ENCODE measurements at regions not wholly inside any gene's neighbourhood (a gene's known extent, or its start where the extent isn't known, plus 50 kb on each side); places are given as distances from the start of the nearest gene placed in this dataset.
"Not testable (repeated sequence)": the region's sequence is repeated elsewhere in the genome, so short reads cannot be mapped to it uniquely, and the experiment has no call there.

DNA sequence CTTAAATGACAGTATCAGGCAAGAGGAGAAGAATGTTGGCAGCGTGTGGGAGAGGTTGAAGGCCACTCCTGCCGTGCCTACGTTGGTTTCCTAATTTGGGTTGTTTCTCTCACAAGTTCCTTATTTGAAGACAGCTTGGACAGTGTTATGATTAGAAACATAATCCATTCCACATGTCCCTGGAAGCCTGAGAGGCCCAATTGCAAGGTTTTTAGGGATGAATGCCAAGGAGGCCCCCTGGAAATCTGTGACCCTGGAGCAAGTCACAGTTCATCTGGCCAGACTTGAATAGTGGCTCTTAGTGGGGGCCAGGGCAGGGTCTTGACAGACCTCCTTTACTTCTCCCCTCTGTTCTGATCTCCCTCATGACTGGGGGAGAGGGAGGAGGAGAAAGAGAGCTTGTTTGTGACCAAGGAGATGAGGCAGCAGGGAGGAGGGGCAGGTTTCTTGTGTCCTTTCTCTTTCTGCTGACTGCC lies 584.4 kb upstream of the TBL1XR1 start:
- Mint-ChIP-seq H3K9me3 (peaks cover 0 to 1% (median 0%) of the 10 kb centered on the region in 7 donors), H3K4me1 (peaks cover 4 to 14% (median 14%) of the 10 kb centered on the region in 3 donors), H3K4me3 (no peak overlapping the region), H3K27me3 (no peaks in the 10 kb centered on the region), H3K27ac (no peak overlapping the region), H3K36me3 (no peaks in the 10 kb centered on the region)
- ATAC-seq (ENCODE audit: low read depth in 2 of 2) (no peak), DNase-seq (no peak)

DNA sequence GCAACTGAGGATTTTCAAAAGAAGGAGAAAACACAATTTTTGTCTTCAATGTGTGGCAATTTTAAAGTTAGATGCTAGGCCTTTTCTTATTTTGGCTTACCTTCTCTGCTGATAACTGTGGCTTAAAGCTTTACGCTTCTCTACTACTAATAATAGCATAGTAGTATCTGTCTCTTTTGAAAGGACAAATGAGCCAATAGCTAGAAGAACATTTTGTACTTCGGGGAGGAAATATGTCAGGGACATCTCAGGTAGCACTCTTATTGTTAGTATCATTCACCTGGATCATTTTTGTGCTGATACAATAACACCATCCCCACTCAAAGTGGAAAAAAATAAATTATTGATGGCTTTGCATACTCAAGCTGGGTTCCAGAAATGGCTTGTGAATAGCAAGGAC lies 586.1 kb upstream of the TBL1XR1 start:
- H3K27ac Mint-ChIP-seq = no peak overlapping the region
- peaks cover 4 to 8% (median 5%) of the 10 kb centered on the region in 3 donors for H3K4me1 Mint-ChIP-seq
- H3K36me3 Mint-ChIP-seq = no peaks in the 10 kb centered on the region
- H3K9me3 Mint-ChIP-seq = peaks cover 0 to 1% (median 0%) of the 10 kb centered on the region in 7 donors
- no peak overlapping the region for H3K4me3 Mint-ChIP-seq
- H3K27me3 Mint-ChIP-seq = no peaks in the 10 kb centered on the region
- ATAC-seq (ENCODE audit: low read depth in 2 of 2) (no peak), DNase-seq (no peak)

DNA sequence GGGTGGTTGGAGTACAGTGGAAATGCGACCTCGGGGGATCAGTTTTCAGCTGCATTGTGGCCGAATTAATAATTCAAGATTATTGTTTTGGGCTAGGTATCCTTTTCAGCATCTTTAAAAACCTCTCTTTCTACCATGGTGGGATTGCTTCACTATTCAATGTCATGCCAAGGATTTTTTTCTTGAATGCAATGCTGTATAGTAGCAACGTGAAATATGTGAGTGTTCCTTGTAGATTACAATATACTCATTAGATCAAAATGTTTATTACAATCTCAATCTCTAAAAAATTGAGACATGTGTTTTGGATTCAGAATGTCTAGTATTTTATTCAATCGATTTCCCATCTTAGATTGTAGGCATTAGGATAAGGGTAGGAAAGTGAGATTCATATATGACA lies 586.5 kb upstream of the TBL1XR1 start:
- Mint-ChIP-seq H3K9me3 (peaks cover 0 to 1% (median 0%) of the 10 kb centered on the region in 7 donors), H3K4me1 (peaks cover under 1 to 4% (median 1%) of the 10 kb centered on the region in 3 donors), H3K27ac (no peak overlapping the region), H3K36me3 (no peaks in the 10 kb centered on the region), H3K4me3 (no peak overlapping the region), H3K27me3 (no peaks in the 10 kb centered on the region)
- DNase-seq (no peak), ATAC-seq (ENCODE audit: low read depth in 2 of 2) (no peak)

DNA sequence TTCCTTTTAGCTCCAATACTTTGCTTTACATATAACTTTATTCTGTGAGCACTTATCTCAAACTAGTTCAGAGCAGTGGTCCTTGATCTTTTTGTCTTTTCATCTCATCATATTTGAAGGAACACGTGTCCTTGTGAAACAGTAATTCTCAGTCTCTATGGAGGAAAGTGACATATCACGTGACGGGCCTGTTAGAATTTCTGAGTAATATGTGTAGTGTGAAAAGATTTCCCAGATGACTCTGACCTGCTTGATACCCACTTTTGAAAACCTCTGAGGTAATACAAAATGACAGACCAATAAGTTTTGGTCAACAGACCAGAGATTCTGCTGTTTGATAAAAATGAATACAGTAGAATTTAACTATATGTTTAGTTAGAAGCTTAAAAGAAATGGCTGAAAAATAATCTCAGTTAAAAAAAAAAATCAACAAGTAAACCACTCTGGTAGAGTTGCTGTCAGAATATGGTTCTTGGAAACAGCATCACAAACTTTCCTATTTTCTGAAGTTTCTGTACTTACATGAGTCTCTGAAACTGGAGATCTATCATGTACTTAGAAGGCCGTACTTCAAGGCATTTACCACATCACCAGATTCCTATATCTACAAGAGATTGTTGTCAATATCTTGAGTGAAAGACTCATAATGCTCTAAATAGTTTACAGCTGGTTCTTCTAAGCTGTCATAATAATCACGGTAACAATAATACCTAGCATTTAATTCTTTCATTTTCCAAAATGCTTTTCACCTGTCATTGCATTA lies 590.2 kb upstream of the TBL1XR1 start:
- Mint-ChIP-seq H3K4me1 (no peaks in the 10 kb centered on the region), H3K4me3 (no peak overlapping the region), H3K9me3 (peaks cover 0 to 1% (median 0%) of the 10 kb centered on the region in 7 donors), H3K27ac (no peak overlapping the region), H3K36me3 (no peaks in the 10 kb centered on the region), H3K27me3 (no peaks in the 10 kb centered on the region)
- ATAC-seq (ENCODE audit: low read depth in 2 of 2) = no peak
- DNase-seq = no peak

DNA sequence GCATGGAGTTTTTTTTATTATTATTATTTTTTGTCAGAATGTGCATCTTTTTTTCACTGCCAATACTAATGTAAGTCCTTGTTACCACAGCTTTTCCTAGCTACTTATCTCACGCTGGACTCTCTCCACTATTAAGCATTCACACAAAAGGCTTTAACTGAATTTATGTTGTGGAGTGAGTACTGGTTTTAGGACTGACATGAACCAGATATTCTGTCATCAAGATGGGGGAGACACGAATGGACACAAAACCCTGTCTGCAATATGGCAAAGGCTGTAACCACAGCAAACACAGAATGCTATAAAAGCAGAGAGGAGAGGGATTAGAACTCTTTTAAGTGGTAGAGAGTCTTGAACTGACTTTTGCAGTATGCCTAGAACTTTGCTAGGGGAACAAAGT lies 592.2 kb upstream of the TBL1XR1 start:
- ATAC-seq (ENCODE audit: low read depth in 2 of 2) = no peak

DNA sequence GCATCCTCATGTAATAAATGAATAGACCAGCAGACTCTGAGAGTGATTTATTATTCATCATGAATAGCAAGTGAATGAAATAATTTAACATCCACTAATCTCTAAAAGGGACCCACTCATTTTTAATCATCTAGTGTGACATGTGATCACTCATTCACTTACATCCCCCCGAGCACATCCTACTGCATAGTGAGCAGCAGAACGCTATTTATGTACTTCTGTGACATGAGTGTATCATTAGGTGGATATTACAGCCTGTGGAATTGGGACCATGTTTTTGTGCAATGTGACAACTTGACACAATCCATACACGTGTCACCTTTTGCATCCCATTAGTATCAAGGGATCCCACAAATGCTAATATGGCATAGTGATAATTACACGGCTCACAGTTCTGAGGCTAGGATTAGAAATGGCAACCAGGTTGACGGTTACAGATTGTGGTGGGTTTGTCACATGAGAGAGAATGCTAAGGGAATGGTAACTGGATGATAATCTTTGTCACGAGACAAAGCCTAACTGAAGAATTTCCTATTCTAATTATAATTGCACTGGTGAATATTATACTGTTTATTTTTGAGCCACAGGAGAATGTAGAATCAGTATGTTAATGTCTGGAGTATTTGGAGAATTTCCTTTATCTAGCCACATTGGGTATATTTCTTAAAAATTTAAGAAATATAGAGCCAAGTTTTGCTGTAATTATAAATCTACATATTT lies 595.2 kb upstream of the TBL1XR1 start:
- Mint-ChIP-seq H3K27ac (no peak overlapping the region), H3K4me3 (no peak overlapping the region), H3K9me3 (no peaks in the 10 kb centered on the region), H3K4me1 (peaks cover 0 to 11% (median 3%) of the 10 kb centered on the region in 3 donors), H3K36me3 (no peaks in the 10 kb centered on the region), H3K27me3 (no peaks in the 10 kb centered on the region)
- no peak for ATAC-seq (ENCODE audit: low read depth in 2 of 2)
- DNase-seq = no peak

More for the DNA sequence above, 592.2 kb upstream of the TBL1XR1 start:
- no peak overlapping the region for H3K4me3 Mint-ChIP-seq
- no peaks in the 10 kb centered on the region for H3K27me3 Mint-ChIP-seq
- H3K4me1 Mint-ChIP-seq = no peaks in the 10 kb centered on the region
- no peak for DNase-seq
- H3K36me3 Mint-ChIP-seq = no peaks in the 10 kb centered on the region
- no peak overlapping the region for H3K27ac Mint-ChIP-seq
- H3K9me3 Mint-ChIP-seq = peaks cover 0 to 1% (median 0%) of the 10 kb centered on the region in 7 donors

DNA sequence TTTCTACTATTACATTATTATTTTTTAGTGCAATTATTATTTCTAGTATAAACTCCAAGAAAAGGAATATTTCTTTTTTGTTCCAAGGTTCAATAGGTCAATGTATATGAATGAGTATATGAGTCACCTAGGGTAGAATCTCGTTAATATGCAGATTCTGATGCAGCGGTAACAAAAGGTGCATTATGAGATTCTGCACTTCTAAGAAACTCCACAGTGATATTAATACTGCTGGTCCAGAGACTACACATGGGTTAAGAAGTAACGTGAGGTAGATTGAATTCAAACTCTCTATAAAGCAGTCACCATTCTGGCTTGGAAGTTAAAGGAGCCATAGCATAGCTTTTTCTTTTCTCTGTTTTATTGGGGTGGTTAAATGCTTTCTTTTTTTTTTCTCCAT lies 596.2 kb upstream of the TBL1XR1 start:
- ATAC-seq (ENCODE audit: low read depth in 2 of 2) (no peak), DNase-seq (no peak)
- Mint-ChIP-seq H3K4me3 (no peak overlapping the region), H3K36me3 (no peaks in the 10 kb centered on the region), H3K27ac (no peak overlapping the region), H3K4me1 (peaks cover 0 to 11% (median 3%) of the 10 kb centered on the region in 3 donors), H3K27me3 (no peaks in the 10 kb centered on the region), H3K9me3 (no peaks in the 10 kb centered on the region)

DNA sequence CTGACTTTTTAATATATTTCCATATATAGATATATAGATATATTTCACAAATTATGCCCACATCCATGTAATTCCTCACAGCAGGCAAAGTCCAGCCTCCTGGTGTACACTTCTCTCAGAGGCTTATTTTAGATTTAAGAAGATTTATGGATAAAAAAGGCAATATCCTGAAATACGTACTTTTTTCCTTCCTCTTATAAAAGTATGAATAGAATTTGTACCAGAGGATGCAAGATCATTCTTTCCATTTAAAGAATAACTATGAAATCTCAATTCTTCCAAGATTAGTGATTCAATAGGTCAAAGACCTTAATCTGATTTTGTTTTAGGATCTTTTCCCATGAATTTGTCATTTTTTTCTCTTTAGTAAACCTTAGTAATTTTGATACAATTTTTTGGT lies 597.9 kb upstream of the TBL1XR1 start:
- no peak for DNase-seq
- no peak overlapping the region for H3K27ac Mint-ChIP-seq
- no peak overlapping the region for H3K4me3 Mint-ChIP-seq

DNA sequence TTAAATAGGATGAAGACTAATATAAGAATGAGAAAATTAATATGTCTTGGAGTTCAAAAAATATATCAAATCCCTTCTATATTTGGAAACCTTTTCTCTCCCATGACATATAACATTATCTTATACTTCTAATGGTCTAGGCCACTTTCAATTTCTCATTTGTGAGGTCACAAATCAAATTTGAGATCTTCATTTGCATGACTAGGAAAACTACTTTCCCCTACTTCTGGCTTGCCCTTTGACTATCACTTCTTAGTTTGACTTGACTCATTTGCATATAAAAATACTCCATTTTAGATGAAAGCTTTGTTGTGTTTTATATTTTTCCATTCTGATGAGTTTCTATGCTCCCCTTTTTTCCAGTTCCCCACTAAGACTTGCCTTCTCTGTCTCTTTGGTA lies 598.6 kb upstream of the TBL1XR1 start:
- peaks cover 0 to 11% (median 3%) of the 10 kb centered on the region in 3 donors for H3K4me1 Mint-ChIP-seq
- H3K9me3 Mint-ChIP-seq = no peaks in the 10 kb centered on the region
- no peaks in the 10 kb centered on the region for H3K36me3 Mint-ChIP-seq
- no peak overlapping the region for H3K4me3 Mint-ChIP-seq
- DNase-seq (no peak), ATAC-seq (ENCODE audit: low read depth in 2 of 2) (no peak)
- no peak overlapping the region for H3K27ac Mint-ChIP-seq
- no peaks in the 10 kb centered on the region for H3K27me3 Mint-ChIP-seq

More for the DNA sequence above, 597.9 kb upstream of the TBL1XR1 start:
- no peaks in the 10 kb centered on the region for H3K9me3 Mint-ChIP-seq
- no peaks in the 10 kb centered on the region for H3K27me3 Mint-ChIP-seq
- ATAC-seq (ENCODE audit: low read depth in 2 of 2) = no peak
- no peaks in the 10 kb centered on the region for H3K36me3 Mint-ChIP-seq
- peaks cover 0 to 11% (median 3%) of the 10 kb centered on the region in 3 donors for H3K4me1 Mint-ChIP-seq

DNA sequence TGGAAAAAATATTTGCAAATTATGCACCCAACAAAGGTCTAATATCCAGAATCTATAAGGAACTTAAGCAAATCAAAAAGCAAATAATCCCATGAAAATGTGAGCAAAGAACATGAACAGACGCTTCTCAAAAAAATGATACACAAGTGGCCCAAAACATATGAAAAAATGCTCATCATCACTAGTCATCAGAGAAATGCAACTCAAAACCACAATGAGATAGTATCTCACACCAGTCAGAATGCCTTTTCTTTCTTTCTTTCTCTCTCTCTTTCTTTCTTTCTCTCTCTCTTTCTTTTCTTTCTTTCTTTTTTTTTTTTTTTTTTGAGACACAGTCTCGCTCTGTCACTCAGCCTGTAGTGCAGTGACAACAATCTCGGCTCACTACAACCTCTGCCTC lies 602.9 kb upstream of the TBL1XR1 start:
- H3K4me1 Mint-ChIP-seq = peaks cover 0 to 11% (median 3%) of the 10 kb centered on the region in 3 donors
- H3K9me3 Mint-ChIP-seq, H3K27ac Mint-ChIP-seq: not testable (repeated sequence)

DNA sequence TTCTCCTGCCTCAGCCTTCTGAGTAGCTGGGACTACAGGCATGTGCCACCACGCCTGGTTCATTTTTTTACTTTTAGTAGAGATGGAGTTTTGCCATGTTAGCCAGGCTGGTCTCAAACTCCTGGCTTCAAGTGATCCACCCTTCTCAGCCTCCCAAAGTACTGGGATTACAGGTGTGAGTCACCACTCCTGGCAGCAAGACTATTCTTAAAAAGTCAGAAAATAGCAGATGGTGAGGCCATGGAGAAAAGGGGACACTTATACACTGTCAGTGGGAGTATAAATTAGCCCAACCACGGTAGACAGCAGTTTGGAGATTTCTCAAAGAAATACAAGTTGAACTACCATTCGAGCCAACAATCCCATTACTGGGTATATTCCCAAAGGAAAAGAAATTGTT lies 603.3 kb upstream of the TBL1XR1 start:
- no peak for ATAC-seq (ENCODE audit: low read depth in 2 of 2)
- no peaks in the 10 kb centered on the region for H3K36me3 Mint-ChIP-seq
- H3K27me3 Mint-ChIP-seq = no peaks in the 10 kb centered on the region
- DNase-seq = no peak
- H3K9me3 Mint-ChIP-seq = peaks cover 0 to 1% (median 0%) of the 10 kb centered on the region in 7 donors
- no peak overlapping the region for H3K4me3 Mint-ChIP-seq
- H3K27ac Mint-ChIP-seq = no peak overlapping the region
- H3K4me1 Mint-ChIP-seq = peaks cover 0 to 8% (median 3%) of the 10 kb centered on the region in 3 donors

More for the DNA sequence above, 602.9 kb upstream of the TBL1XR1 start:
- H3K4me3 Mint-ChIP-seq; H3K27me3 Mint-ChIP-seq; ATAC-seq (ENCODE audit: low read depth in 2 of 2); DNase-seq; H3K36me3 Mint-ChIP-seq: not testable (repeated sequence)

DNA sequence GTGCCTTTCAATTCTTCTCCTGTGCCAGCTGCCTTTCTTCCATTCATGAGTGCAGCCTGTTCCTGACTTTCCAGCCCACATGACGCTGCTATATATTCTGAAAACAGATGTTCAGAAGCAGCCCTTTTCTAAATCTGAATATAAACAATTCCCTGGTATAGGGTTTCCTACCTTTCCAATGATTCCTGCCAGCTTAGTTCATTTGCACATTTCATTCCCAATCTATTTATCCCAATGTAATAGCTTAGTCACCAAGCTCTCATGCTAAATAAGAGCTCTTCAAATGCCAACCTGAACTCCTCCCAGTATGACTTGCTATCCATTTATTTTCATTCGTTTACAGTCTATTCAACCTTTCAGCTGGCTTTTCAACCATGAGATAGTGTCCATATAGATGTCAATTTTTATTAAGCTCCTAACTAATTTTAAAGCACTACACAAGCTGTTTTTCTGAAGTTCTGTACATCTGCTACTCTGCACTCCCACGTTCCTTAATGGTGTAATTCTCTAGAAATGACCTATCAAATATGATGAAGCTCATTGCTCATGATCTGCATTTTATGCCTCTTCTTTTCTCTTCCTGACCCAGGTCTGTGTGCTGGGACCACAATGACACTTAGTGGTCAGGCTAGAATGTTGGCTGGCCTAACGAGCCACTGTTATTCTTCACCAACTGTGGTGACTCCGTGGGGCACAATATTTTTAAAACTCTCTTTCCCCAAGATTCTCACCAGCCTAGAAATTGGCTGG lies 605.0 kb upstream of the TBL1XR1 start:
- peaks cover 0 to 1% (median 0%) of the 10 kb centered on the region in 7 donors for H3K9me3 Mint-ChIP-seq
- ATAC-seq (ENCODE audit: low read depth in 2 of 2) (no peak), DNase-seq (no peak)
- H3K36me3 Mint-ChIP-seq = no peaks in the 10 kb centered on the region
- no peaks in the 10 kb centered on the region for H3K4me1 Mint-ChIP-seq
- H3K27ac Mint-ChIP-seq = no peak overlapping the region
- no peak overlapping the region for H3K4me3 Mint-ChIP-seq
- H3K27me3 Mint-ChIP-seq = no peaks in the 10 kb centered on the region

DNA sequence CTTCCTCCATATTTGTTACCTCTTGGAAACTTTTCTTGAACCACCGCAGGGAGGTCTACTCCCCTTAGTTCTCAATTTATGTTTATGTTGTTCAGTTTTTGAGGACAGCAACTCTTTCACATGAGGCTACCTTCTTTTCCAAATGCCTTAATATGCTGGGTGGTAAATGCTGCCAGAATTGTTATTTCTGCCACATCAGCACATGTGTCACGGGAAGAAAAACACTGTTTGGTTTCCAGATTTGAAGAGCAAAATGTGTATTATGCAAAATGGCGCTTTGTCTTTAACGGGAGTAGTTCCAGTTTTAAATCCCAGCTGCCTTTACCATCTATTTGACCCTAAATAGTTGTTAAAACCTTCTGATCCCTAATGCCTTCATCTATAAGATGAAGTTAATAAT lies 606.2 kb upstream of the TBL1XR1 start:
- no peaks in the 10 kb centered on the region for H3K27me3 Mint-ChIP-seq

More for the DNA sequence above, 606.2 kb upstream of the TBL1XR1 start:
- DNase-seq (no peak), ATAC-seq (ENCODE audit: low read depth in 2 of 2) (no peak)
- Mint-ChIP-seq H3K36me3 (no peaks in the 10 kb centered on the region), H3K27ac (peak overlapping the region in 1 of 6 donors; percentile 80), H3K9me3 (peaks cover 0 to 1% (median 0%) of the 10 kb centered on the region in 7 donors), H3K4me1 (no peaks in the 10 kb centered on the region), H3K4me3 (no peak overlapping the region)

All from naive B cell (primary cell).